ENCODE measurements at regions not wholly inside any gene's neighbourhood (a gene's known extent, or its start where the extent isn't known, plus 50 kb on each side); places are given as distances from the start of the nearest gene placed in this dataset.
"Not testable (repeated sequence)": the region's sequence is repeated elsewhere in the genome, so short reads cannot be mapped to it uniquely, and the experiment has no call there.

- DNase-seq (ENCODE audit: low spot score), result no peak
These were observed 80.2 kb downstream of the SH2D1A start for GRCh38 chrX:124426288-124427169.

GRCh38 chrX:124433186-124433585 is 86.8 kb downstream of the SH2D1A start:
- no peak for DNase-seq (ENCODE audit: low spot score)

DNA sequence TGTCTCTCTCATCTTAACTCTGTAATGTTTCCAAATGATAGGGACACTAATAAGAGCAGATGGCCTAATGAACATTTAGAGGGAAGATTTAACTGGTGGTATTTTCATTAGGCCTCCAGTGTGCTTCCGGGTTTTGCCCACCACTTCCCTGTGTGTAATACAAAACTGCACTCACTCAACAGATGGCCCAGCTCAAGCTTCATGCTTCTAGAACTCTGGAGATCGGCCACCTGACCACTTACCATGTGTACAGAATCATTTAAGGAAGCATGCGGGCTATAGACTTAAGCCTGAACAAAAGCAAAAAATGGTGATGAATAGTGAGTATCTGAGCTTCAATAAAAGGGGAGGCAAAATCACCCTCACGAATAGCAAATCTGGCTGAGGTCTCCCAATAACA is 89.3 kb downstream of the SH2D1A start:
- peak; percentile 60 for DNase-seq (ENCODE audit: low spot score)

- no peak for DNase-seq (ENCODE audit: low spot score)
These were observed 94.3 kb downstream of the SH2D1A start for GRCh38 chrX:124440695-124441094.

DNA sequence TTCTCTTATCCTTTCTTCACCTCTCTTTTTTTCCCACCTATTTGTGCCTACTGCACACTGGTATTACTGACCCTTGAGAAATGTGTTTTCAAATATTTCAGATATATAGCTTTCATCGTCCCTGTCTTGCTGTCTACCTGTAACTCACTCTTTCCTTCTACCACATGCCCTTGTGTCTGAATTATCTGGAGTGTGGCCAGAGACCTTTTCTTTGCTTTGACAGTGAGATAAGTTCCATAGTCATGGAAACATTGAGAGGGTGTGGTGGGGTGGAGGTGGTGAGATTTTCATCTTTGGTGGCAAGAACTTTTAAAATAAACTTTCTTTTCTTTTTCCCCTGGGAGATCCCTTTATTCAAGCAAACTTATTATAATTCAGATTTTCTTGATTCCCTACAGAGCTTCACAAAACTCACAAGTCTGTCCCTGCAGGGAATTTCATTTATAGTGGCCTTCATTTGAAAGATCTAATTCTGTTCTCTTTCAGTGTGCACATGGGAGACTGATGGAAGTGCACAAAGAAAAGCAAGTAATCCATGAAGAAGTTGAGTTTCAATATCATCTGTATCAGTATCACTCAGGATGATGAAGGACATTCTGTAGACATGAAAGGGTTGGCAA is 95.7 kb downstream of the SH2D1A start:
- DNase-seq (ENCODE audit: low spot score), result no peak

DNA sequence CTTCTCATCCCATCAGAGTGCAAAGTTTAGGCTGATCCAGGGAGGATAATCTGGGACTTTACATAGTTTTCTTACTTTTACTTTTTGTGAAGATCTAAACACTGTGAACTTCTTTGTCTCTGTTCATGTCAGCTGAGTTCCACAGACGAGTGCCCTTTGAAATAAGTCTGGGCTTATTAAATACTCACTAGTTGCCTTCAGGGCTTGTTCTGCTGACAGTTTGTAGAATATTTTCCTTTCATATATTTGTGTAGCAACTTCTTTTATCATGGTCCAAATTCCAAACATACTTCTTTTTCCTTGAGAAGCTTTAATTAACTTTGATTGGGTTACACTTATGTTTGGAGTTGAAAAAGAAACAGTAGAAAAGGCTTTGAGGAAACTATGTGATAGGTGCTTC is 109.6 kb downstream of the SH2D1A start:
- DNase-seq (ENCODE audit: low spot score), result no peak

DNA sequence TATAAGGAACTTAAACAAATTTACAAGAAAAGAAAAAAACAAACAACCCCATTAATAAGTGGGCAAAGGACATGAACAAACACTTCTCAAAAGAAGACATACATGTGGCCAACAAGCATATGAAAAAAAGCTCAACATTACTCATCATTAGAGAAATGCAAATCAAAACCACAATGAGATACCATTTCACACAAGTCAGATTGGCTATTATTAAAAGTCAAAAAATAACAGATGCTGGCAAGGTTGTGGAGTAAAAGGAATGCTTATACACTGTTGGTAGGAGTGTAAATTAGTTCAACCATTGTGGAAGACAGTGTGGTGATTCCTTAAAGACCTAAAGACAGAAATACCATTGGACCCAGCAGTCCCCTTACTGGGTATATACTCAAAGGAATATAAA is 113.5 kb downstream of the SH2D1A start:
- DNase-seq (ENCODE audit: low spot score), result not testable (repeated sequence)

GRCh38 chrX:124462931-124463330 is 116.6 kb downstream of the SH2D1A start:
- no peak for DNase-seq (ENCODE audit: low spot score)

- no peak for DNase-seq (ENCODE audit: low spot score)
These were observed 120.8 kb downstream of the SH2D1A start for GRCh38 chrX:124467202-124467601.

DNA sequence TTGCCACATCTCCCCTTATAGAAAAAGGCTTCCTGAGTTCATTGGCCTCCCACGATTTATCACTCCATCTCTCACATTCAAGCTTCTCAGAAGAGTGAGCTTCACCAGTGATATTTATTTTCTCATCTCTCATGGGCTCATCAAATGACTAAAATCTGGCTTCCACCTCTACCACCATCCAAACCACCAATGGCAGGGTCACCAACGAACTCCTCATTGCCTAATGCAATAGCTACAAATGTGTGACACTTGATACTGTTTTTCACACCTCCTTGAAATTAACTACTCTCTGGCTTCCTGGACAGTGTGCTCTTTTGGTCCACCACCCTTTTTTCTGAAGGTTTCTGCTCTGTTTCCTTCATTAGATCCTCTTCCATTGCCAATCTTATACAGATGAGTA is 129.0 kb downstream of the SH2D1A start:
- DNase-seq (ENCODE audit: low spot score), result no peak

DNA sequence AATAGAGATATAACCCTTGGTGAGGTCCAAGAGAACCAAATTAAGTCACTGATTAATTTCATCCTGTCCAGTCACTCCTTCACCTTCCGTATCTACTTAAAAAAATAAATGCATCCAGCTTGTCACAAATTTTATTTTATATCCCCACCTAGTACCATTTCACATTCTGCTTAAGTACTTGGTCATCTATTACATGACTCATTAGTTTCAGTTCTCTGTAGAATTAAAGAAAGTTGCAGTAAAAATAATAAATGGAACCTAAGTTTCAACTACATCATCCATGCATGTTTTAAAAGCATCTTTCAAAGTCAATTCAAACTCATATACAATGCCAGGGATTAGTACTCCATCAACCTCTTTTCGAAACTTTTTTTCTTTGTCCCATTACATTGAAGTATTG is 130.2 kb downstream of the SH2D1A start:
- no peak for DNase-seq (ENCODE audit: low spot score)

GRCh38 chrX:124478046-124478445 is 131.7 kb downstream of the SH2D1A start:
- DNase-seq (ENCODE audit: low spot score), result no peak

DNA sequence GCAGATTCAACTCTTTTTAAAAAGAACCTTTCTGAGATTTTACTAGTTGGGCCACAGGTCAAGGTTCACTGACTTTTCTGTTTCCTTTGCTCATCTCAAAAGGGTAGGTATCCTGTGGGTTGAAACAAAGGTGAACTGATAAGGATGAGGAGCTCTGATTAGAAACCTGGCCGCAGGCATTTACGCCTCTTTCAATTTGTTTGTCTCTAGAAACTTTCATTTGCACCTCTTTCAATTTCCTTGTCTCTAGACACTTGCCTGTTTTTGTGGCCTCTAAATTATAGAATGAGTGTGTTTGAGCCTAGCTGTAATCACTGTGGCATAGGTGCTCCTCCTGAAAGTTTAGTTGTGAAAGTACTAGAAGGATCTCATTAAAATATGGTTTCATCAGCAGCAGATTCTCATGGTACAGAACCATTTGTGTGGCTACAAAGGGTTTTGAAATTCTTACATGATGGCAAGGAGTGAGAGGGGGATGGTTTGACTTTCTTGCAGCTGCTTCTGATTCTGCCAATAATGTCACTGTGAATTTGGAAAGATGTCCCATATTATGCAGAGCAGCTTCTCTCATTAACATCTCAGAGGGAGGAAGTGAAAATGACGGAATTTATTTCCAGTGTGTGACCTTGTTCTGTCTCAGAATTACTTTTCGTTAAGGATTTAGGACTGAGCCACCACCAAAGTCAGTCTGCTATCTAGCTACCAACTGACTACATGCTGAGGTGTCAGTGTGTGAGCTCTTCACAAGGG is 142.2 kb downstream of the SH2D1A start:
- DNase-seq (ENCODE audit: low spot score), result no peak

- no peak for DNase-seq (ENCODE audit: low spot score)
These were observed 147.6 kb downstream of the SH2D1A start for GRCh38 chrX:124493984-124494383.

GRCh38 chrX:124497386-124497785 is 151.0 kb downstream of the SH2D1A start:
- no peak for DNase-seq (ENCODE audit: low spot score)

DNA sequence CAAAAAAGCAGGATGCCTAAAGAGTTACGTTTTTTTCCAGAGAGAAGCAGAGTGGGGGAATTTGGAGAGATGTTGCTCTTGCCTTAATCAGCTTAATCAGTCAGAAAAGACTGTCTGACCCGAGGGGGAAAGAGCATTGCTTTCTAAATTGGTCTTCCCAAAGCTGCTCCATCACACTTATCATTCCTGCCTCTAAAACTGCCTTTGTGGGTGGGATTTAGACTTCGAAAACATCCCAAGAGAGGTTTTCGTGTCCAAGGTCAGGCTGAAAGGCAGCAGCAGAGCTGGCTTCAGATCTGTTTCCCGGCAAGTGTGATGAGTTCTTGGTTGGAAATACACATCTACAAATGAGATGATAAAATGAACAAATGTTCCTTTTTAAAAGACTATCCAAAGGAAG is 155.2 kb downstream of the SH2D1A start:
- no peak for DNase-seq (ENCODE audit: low spot score)

DNA sequence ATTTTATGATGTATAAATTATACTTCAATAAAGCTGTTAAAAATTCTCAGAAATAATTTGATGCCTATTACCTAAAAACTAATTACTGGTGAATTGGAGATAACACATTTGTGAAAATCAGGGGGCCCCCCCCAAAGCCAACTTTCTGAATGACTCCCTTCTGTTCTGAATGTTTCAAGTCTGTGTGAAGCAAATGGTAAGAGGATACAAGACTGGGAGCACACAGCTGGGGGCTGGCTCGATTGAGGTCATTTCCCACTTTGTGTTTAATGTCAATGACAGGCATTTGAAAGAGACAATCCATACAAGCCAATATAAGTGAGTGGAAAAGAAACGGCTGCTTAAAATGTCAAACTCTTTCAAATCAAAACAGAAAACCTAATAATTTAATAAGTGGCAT is 155.8 kb downstream of the SH2D1A start:
- DNase-seq (ENCODE audit: low spot score), result no peak

DNA sequence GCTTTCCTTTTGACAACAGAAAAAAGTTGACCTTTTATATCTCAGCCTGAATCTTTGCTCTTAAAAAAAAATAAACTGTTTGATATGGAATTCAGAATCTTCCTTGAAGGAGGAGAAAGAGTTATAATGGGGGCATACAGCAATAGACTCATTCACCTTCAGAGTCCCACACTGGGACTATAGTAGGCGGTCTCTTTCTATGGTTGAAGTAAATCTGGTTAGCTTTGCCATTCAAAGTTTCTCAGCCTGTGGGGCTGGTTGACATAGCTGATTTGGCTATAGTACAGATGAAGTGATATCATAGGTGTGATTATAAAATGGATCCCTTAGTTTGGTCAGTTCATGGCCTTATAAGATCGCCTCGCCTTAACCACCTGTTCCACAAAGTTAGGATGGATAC is 156.2 kb downstream of the SH2D1A start:
- no peak for DNase-seq (ENCODE audit: low spot score)

DNA sequence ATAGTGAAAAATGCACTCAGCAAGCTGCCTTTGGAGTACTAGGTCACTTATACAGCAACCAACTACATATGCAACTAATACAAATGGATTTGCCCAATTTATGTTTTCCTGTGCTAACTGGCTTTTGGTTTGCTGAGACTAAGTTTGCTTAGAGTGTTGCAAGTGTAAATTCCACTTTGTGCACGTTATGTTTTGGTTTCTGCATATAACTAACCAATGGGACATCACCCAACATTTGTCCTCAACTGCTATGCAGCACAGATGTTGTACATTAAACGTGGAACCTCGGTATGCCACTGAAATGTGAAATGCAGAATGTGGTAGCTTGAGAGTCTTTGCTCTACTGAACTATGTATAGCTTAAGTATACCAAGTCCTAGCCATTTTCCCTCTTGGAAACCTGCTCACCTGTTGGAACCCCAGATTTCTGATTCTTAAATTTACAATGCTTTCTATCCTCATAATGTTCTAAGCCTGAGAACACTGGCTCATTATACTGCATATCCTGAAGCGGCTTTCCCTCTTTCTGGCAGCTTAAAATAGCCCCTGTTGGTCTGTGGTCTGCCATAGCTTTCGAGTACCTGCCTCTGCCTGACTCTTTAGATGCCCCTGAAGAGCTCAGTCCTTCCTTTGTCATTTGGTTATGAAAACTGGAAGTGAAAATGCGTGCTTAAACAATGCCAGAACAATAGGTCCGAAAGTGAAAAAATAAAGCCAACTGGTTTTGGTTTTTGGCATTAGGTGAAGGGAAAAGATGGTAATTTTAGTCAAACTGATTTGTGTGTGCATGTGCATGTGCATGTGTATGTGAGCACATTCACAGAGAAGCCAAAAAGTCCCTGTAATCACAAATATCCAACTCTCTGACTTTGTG is 158.0 kb downstream of the SH2D1A start:
- no peak for DNase-seq (ENCODE audit: low spot score)

- DNase-seq (ENCODE audit: low spot score), result no peak
These were observed 159.7 kb downstream of the SH2D1A start for GRCh38 chrX:124506066-124506465.

DNA sequence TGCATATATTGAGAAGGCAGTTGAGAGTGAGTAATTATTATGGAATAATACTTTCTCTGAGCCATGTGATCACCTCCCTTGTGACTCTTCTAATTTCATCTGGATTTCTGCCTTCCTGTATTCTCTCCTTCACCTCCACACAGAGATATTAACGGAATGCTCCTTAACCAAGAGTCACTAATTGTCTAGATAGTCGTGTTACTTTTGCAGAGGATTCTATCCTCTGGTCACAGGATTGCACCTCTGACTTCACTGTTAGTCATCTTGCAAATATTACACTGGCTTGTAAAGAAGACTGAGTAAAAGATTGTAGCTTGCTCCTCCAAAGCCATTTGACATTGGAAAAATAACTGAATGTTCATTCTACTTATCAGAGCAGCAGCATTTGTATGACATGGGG is 160.9 kb downstream of the SH2D1A start:
- DNase-seq (ENCODE audit: low spot score), result no peak

DNA sequence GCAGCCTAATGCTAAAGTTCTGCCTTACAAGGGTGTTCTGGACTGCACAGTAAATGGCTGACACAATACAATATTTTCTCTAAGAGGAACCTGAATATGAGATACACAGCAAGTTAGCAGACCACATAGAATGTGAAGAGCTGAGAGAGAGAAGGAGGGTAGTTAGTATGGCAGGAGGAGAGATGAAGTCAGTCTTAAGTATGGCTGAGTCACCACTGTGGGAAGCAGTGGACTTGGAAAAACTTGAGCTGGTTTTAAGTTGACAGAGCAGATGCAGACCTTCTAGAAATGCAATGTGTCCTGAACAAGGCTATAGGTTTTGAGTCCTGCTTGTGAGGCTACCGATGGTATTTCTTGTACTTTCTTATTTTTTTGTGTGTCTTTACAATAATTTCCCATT is 172.5 kb downstream of the SH2D1A start:
- no peak for DNase-seq (ENCODE audit: low spot score)

Measured in cerebellar cortex (tissue), 1 donor.